ENCODE measurements at regions not wholly inside any gene's neighbourhood (a gene's known extent, or its start where the extent isn't known, plus 50 kb on each side); places are given as distances from the start of the nearest gene placed in this dataset.

DNA sequence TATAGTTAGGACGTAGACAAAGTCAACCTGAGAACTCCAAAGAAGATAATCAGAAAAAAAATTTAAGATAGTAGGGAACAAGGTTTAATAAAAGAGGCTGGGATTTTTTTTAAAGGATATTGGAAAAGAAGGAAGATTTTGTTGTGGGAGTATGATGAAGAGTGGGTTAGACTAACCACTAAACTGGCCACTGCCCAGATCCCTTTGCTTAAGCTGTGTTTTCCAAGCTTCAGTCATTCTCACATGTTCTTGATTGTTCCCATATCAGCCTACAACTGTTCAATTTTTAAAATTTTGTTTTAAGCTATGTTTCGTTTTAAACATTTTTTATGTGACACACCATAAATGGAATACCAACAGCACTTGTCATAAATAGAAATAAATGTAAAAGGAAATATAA, 284.5 kb upstream of the MMADHC start:
- TF ChIP-seq, protein P1, sequence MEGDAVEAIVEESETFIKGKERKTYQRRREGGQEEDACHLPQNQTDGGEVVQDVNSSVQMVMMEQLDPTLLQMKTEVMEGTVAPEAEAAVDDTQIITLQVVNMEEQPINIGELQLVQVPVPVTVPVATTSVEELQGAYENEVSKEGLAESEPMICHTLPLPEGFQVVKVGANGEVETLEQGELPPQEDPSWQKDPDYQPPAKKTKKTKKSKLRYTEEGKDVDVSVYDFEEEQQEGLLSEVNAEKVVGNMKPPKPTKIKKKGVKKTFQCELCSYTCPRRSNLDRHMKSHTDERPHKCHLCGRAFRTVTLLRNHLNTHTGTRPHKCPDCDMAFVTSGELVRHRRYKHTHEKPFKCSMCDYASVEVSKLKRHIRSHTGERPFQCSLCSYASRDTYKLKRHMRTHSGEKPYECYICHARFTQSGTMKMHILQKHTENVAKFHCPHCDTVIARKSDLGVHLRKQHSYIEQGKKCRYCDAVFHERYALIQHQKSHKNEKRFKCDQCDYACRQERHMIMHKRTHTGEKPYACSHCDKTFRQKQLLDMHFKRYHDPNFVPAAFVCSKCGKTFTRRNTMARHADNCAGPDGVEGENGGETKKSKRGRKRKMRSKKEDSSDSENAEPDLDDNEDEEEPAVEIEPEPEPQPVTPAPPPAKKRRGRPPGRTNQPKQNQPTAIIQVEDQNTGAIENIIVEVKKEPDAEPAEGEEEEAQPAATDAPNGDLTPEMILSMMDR (IDR thresholded peaks at IDR 0.05): no peak

DNA sequence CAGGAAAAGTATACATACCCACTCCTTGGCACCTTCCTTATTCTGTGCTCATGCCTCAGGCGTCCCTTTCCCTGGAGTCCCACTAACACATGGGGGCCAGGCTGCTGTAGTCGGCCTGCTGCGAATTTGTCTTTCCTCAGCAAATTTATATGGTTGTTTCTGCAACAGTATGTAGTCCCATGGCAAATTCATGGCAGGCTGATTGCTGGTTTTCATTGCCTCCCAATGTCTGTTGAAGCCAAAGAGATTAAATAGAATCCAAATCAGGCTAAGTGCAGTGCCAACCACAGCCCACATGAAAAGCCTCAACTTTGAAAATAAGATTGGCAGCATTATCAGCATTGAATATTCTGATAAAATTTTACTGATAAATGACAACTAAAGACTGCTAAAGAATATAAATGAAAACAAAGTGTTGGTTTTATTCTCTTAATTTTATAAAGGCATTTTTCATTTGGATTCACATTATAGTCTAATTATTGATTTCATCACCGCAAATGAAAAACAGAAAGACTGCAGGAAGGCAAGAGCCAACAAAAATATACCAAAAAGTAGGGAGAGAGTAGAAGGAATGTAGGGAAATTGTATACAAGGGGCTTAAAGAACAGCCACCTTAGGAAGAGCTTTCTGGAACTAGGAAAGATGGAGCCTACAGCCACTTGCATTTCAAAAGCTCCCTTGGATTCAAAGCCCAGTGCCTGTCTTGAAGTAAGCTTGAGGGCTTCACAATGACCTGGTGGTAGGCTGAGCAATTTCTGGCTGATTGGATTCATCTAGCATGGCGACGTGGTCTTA, 283.7 kb upstream of the MMADHC start:
- TF ChIP-seq, protein P1 (IDR thresholded peaks at IDR 0.05): no peak
- no peak for FAIRE-seq
- 79 to 88% methylated on average over 6 of the region's 6 CpGs for WGBS, 2 donors
- no peak for DNase-seq
- no peak for ATAC-seq
- no peak overlapping the region for H3K4me3 ChIP-seq
- H3K36me3 ChIP-seq: no peaks in the 10 kb centered on the region
- intact Hi-C loops (cut with DNase I): no loop called here
- H3K27ac ChIP-seq: no peak overlapping the region
- no peaks in the 10 kb centered on the region for H3K9me3 ChIP-seq
- no peaks in the 10 kb centered on the region for H3K27me3 ChIP-seq
- H3K4me1 ChIP-seq: no peaks in the 10 kb centered on the region

More for the DNA sequence above, 284.5 kb upstream of the MMADHC start:
- no peak overlapping the region for H3K27ac ChIP-seq
- H3K4me1 ChIP-seq: no peaks in the 10 kb centered on the region
- H3K4me3 ChIP-seq: no peak overlapping the region
- H3K27me3 ChIP-seq: no peaks in the 10 kb centered on the region
- intact Hi-C loops (cut with DNase I): no loop called here
- H3K9me3 ChIP-seq: no peaks in the 10 kb centered on the region
- FAIRE-seq (no peak), DNase-seq (no peak), ATAC-seq (no peak)
- H3K36me3 ChIP-seq: no peaks in the 10 kb centered on the region
- 54 to 65% methylated on average over 2 of the region's 2 CpGs for WGBS, 2 donors

DNA sequence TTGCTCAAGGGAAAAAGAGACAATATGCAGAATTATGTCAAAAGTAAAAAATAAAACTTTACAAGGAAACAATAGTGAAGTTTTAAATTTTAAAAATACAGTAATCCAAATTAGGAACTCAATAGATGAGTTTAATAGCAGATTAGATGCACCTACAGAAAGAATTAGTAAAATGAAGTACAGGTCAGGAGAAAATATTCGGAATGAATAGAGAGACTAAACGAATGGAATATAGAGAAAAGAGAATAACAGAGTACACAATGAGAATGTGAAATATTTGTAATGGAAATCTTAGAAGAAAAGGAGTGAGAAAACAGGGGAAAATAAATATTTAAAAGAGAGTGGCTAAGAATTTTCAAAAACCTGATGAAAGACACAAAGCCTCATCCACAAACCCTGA, 275.7 kb upstream of the MMADHC start:
- Histone ChIP-seq H3K9me3 (no peaks in the 10 kb centered on the region), H3K27ac (no peak overlapping the region), H3K36me3 (no peaks in the 10 kb centered on the region), H3K4me1 (peaks cover 0 to 4% (median 0%) of the 10 kb centered on the region in 3 donors), H3K4me3 (no peak overlapping the region), H3K27me3 (no peaks in the 10 kb centered on the region)
- intact Hi-C loops (cut with DNase I): no loop called here
- DNase-seq (no peak), FAIRE-seq (no peak), ATAC-seq (no peak)
- TF ChIP-seq, protein P1 (IDR thresholded peaks at IDR 0.05): no peak
- 59 to 74% methylated on average over 2 of the region's 2 CpGs for WGBS, 2 donors

DNA sequence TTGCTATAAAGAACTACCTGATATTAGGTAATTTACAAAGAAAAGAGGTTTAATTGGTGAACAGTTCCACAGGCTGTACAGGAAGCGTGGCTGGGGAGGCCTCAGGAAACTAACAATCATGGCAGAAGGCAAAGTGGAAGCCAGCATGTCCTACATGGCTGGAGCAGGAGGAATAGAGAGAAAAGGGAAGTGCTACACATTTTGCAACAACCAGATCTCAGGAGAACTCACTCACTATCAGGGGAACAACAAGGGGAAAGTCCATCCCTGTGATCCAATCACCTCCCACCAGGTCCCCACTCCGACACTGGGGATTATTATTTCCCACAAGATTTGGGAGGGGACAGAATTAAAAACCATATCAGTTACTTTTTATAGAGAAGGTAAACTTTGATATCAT, 273.5 kb upstream of the MMADHC start:
- Histone ChIP-seq H3K9me3 (no peaks in the 10 kb centered on the region), H3K27ac (no peak overlapping the region), H3K27me3 (no peaks in the 10 kb centered on the region), H3K4me3 (no peak overlapping the region), H3K4me1 (peaks cover 0 to 4% (median 0%) of the 10 kb centered on the region in 3 donors), H3K36me3 (no peaks in the 10 kb centered on the region)
- 91 to 94% methylated on average over 2 of the region's 2 CpGs for WGBS, 2 donors
- TF ChIP-seq, protein P1 (IDR thresholded peaks at IDR 0.05): no peak
- FAIRE-seq (no peak), DNase-seq (no peak), ATAC-seq (no peak)
- intact Hi-C loops (cut with DNase I): no loop called here

DNA sequence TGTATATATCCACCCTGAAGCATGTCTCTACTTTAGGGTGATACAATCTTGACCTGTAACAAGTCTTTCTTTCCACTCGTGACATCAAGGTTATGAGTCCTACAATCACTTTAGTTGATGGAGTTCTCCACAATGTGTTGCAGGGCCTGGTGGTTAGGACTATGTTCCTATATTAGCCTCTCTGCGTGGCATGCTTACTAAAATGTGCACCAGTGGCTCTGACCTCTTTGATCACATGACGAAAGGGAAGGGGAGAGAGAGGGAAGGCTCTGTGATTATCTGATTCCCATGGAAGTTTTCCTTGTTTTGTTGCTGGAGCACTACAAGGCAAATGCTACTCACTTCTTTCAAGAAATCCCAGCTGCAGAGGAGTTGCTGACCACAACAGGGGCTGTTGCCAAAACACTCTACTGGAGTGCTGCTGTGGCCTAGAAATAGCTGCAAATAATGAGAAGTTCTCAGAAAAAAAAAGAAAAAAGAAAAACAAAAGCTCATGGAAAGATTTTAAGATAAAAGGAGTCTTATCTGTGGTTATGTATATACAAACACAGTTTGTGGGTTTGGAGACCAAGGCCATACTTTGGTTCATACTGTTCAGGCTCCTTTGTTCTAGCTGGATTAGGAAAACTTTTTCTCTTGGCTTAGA, 272.8 kb upstream of the MMADHC start:
- no peaks in the 10 kb centered on the region for H3K36me3 ChIP-seq
- no peaks in the 10 kb centered on the region for H3K27me3 ChIP-seq
- DNase-seq: peak in 2 of 6 donors; percentile 7 to 28
- WGBS, 2 donors: 70 to 74% methylated on average over 3 of the region's 3 CpGs
- peak in 3 of 4 donors; percentile 32 to 78 (median 74) for ATAC-seq
- intact Hi-C loops (cut with DNase I): no loop called here
- H3K4me3 ChIP-seq: no peak overlapping the region
- H3K9me3 ChIP-seq: no peaks in the 10 kb centered on the region
- no peak for FAIRE-seq
- no peak overlapping the region for H3K27ac ChIP-seq
- TF ChIP-seq, protein P1 (IDR thresholded peaks at IDR 0.05): no peak
- H3K4me1 ChIP-seq: peaks cover 0 to 4% (median 0%) of the 10 kb centered on the region in 3 donors
